DND-41 (cell line): ENCODE measurements at regions not wholly inside any gene's neighbourhood (a gene's known extent, or its start where the extent isn't known, plus 50 kb on each side); places are given as distances from the start of the nearest gene placed in this dataset.

Source experiments
- ATAC-seq: fragments of 200-7000 bp; cut with Tn5 transposase; 3 replicates; pipeline ENCODE4 v1.9.1; 2021; ENCODE audit warnings: low read depth; ENCODE audit not compliant: insufficient read depth
- DNase-seq: peaks from one replicate; pipeline ENCODE4 v3.0.0-alpha.2; 2020
- H2AFZ ChIP-seq: 2 replicates; pipeline ENCODE4 v1.6.0; 2012; ENCODE audit warnings: low read depth, low read length
- H3K27ac ChIP-seq: 2 replicates; pipeline ENCODE4 v1.5.1; 2012; ENCODE audit warnings: low read length, inconsistent platforms
- H3K27me3 ChIP-seq: fragments of 200-600 bp; sonication (generic); 2 replicates; pipeline ENCODE4 v1.6.0; 2012; ENCODE audit warnings: low read length, mild to moderate bottlenecking, inconsistent platforms; ENCODE audit not compliant: insufficient read depth, poor library complexity
- H3K36me3 ChIP-seq: 2 replicates; pipeline ENCODE4 v1.5.1; 2012; ENCODE audit warnings: low read length, inconsistent platforms; ENCODE audit not compliant: insufficient read depth
- H3K4me1 ChIP-seq: 2 replicates; pipeline ENCODE4 v1.5.1; 2012; ENCODE audit warnings: mild to moderate bottlenecking, low read length; ENCODE audit not compliant: insufficient read depth
- H3K4me2 ChIP-seq: 2 replicates; pipeline ENCODE4 v1.6.0; 2012; ENCODE audit warnings: mild to moderate bottlenecking, moderate library complexity, low read length, inconsistent platforms; ENCODE audit not compliant: insufficient read depth
- H3K4me3 ChIP-seq, 2 experiments: fragments of 200-600 bp in 1 of 2; shearing (Covaris generic) in 1 of 2; 2 replicates each; pipeline ENCODE4 v1.5.1; 2012 to 2016; ENCODE audit warnings: inconsistent platforms in 2 of 2, low read length in 2 of 2, mild to moderate bottlenecking in 2 of 2, low read depth in 1 of 2, moderate library complexity in 1 of 2
- H3K79me2 ChIP-seq: 2 replicates; pipeline ENCODE4 v1.6.0; 2012; ENCODE audit warnings: low read length, inconsistent platforms; ENCODE audit not compliant: insufficient read depth
- H3K9ac ChIP-seq: 2 replicates; pipeline ENCODE4 v1.6.0; 2012; ENCODE audit warnings: low read depth, mild to moderate bottlenecking, inconsistent platforms, low read length, moderate library complexity
- H3K9me3 ChIP-seq: 2 replicates; pipeline ENCODE4 v1.5.1; 2012; ENCODE audit warnings: low read length, moderate library complexity, mild to moderate bottlenecking, inconsistent platforms; ENCODE audit not compliant: insufficient read depth, severe bottlenecking
- H4K20me1 ChIP-seq: 2 replicates; pipeline ENCODE4 v1.6.0; 2012; ENCODE audit warnings: low read length; ENCODE audit not compliant: insufficient read depth
- CTCF ChIP-seq: IDR thresholded peaks from 2 replicates; pipeline ENCODE4 v1.5.1; 2012; ENCODE audit warnings: borderline replicate concordance, low read length, moderate library complexity, mild to moderate bottlenecking; ENCODE audit not compliant: poor library complexity, severe bottlenecking; ENCODE audit errors: extremely low read depth
- EZH2 ChIP-seq: IDR thresholded peaks from 3 replicates; pipeline ENCODE4 v1.6.1; 2012; ENCODE audit warnings: borderline replicate concordance, low read depth, mild to moderate bottlenecking, moderate library complexity, low read length, inconsistent platforms; ENCODE audit not compliant: severe bottlenecking

- ATAC-seq (no peak), DNase-seq (no peak)
- no peaks in the 10 kb centered on the region for H3K36me3 ChIP-seq
- H3K4me3 ChIP-seq, result no peak overlapping the region
- H3K27ac ChIP-seq, result no peak overlapping the region
- H3K79me2 ChIP-seq, result no peaks in the 10 kb centered on the region
- H3K9ac ChIP-seq, result no peak overlapping the region
- H3K4me1 ChIP-seq, result no peaks in the 10 kb centered on the region
- no peak overlapping the region for H3K4me2 ChIP-seq
- TF ChIP-seq CTCF (no peak), EZH2 (no peak)
- H3K9me3 ChIP-seq, result no peaks in the 10 kb centered on the region
- no peak overlapping the region for H2AFZ ChIP-seq
- H4K20me1 ChIP-seq, result no peaks in the 10 kb centered on the region
- no peaks in the 10 kb centered on the region for H3K27me3 ChIP-seq
These were observed 218.5 kb upstream of the TMEM196 start for GRCh38 chr7:19991936-19992335.

- Histone ChIP-seq H3K9me3 (no peaks in the 10 kb centered on the region), H3K36me3 (no peaks in the 10 kb centered on the region), H3K4me1 (no peaks in the 10 kb centered on the region), H3K4me3 (no peak overlapping the region), H3K27ac (no peak overlapping the region), H3K27me3 (no peaks in the 10 kb centered on the region), H3K9ac (no peak overlapping the region), H2AFZ (no peak overlapping the region), H3K4me2 (no peak overlapping the region), H4K20me1 (no peaks in the 10 kb centered on the region), H3K79me2 (no peaks in the 10 kb centered on the region)
- DNase-seq, result no peak
- TF ChIP-seq EZH2, result no peak
- no peak for TF ChIP-seq CTCF
- no peak for ATAC-seq
These were observed 216.5 kb upstream of the TMEM196 start for GRCh38 chr7:19989906-19990305.

- Histone ChIP-seq H3K79me2 (no peaks in the 10 kb centered on the region), H3K4me2 (no peak overlapping the region), H3K4me3 (no peak overlapping the region), H4K20me1 (no peaks in the 10 kb centered on the region), H3K9me3 (no peaks in the 10 kb centered on the region), H3K4me1 (no peaks in the 10 kb centered on the region), H3K36me3 (no peaks in the 10 kb centered on the region), H2AFZ (no peak overlapping the region), H3K9ac (no peak overlapping the region), H3K27me3 (no peaks in the 10 kb centered on the region), H3K27ac (no peak overlapping the region)
- DNase-seq (no peak), ATAC-seq (no peak)
- TF ChIP-seq EZH2, result no peak
- TF ChIP-seq CTCF, result no peak
These were observed 215.4 kb upstream of the TMEM196 start for GRCh38 chr7:19988860-19989259.

GRCh38 chr7:19984231-19984632, 210.8 kb upstream of the TMEM196 start:
- no peaks in the 10 kb centered on the region for H4K20me1 ChIP-seq
- H3K27me3 ChIP-seq, result no peaks in the 10 kb centered on the region
- no peak overlapping the region for H3K4me3 ChIP-seq
- no peaks in the 10 kb centered on the region for H3K9me3 ChIP-seq
- H3K4me1 ChIP-seq, result no peaks in the 10 kb centered on the region
- H2AFZ ChIP-seq, result no peak overlapping the region
- no peak overlapping the region for H3K9ac ChIP-seq
- no peak for TF ChIP-seq EZH2
- no peak for TF ChIP-seq CTCF
- no peaks in the 10 kb centered on the region for H3K79me2 ChIP-seq
- no peak overlapping the region for H3K27ac ChIP-seq
- no peak for ATAC-seq
- no peak for DNase-seq
- H3K4me2 ChIP-seq, result no peak overlapping the region
- H3K36me3 ChIP-seq, result no peaks in the 10 kb centered on the region
